GM12892 (cell line): ENCODE measurements at regions not wholly inside any gene's neighbourhood (a gene's known extent, or its start where the extent isn't known, plus 50 kb on each side); places are given as distances from the start of the nearest gene placed in this dataset.

ENCODE experiments used
- POLR2A ChIP-seq: IDR thresholded peaks from 2 replicates; pipeline ENCODE4 v1.6.1; 2011; ENCODE audit warnings: low read depth, low read length, control low read depth
- POLR2AphosphoS5 ChIP-seq: IDR thresholded peaks from 2 replicates; pipeline ENCODE4 v1.6.1; 2011; ENCODE audit warnings: low read depth, low read length, control low read depth

GRCh38 chr6:10303608-10304506, 111.0 kb downstream of the TFAP2A start:
- TF ChIP-seq POLR2AphosphoS5 (no peak), POLR2A (no peak)
